ENCODE measurements at regions not wholly inside any gene's neighbourhood (a gene's known extent, or its start where the extent isn't known, plus 50 kb on each side); places are given as distances from the start of the nearest gene placed in this dataset.

GRCh38 chr15:27695726-27696125 is 403.4 kb downstream of the OCA2 start:
- no peak for TF ChIP-seq CTCF (IDR thresholded peaks at IDR 0.05)
- TF ChIP-seq POLR2A (IDR thresholded peaks at IDR 0.05): no peak
